ENCODE measurements at regions not wholly inside any gene's neighbourhood (a gene's known extent, or its start where the extent isn't known, plus 50 kb on each side); places are given as distances from the start of the nearest gene placed in this dataset.
"Not testable (repeated sequence)": the region's sequence is repeated elsewhere in the genome, so short reads cannot be mapped to it uniquely, and the experiment has no call there.

DNA sequence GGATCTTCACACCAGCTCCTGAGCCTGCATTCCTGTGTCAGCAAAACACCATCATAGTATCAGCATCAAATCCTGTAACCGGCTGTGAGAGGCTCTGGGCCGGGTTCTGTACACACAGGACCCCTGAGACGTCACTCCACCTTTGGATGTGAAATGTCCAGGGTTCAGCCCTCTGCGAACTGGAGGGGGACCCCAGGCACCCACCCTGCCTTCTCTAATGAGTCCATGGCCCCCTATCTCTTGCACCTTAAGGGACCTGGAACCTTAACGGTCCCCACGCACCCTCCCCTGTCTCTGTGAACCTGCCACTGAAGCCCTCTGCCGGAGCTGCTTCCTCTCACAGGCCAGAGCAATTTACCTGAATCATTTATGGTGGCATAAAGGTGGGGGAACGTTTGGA, 257.8 kb downstream of the NPHP4 start:
- DNase-seq, result no peak

DNA sequence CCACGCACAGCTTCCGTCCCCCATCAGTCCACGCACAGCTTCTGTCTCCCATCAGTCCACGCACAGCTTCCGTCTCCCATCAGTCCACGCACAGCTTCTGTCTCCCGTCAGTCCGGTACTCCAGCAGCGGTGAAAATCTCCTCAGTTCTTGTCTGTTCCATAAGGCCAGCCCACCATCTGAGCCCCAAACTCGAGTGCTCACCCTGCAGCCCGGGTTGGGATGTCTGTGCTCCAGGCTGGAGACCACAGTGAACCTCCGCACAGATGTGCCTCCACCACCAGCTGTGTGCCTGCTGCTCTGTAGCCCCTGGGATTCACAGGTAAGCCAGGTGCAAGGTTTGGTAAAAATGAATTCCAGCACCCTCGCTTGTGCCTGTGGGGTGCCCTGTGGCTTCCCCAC, 258.6 kb downstream of the NPHP4 start:
- no peak for DNase-seq

DNA sequence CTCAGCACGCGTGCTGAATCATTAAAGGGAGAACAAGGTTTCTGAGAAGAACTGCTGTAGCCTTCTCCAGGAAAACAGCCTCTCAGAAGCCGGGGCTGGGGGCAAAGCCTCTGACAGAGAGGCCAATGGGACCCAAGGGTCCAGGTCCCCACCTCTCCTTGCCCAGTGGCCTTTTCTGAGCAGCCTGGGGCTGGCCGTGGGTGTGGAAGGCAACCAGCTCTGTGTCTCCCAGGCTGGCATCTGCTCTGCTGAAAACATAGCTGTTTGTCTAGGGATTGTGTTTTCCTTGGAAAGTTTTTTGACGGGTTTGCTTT, 261.2 kb downstream of the NPHP4 start:
- DNase-seq, result no peak

DNA sequence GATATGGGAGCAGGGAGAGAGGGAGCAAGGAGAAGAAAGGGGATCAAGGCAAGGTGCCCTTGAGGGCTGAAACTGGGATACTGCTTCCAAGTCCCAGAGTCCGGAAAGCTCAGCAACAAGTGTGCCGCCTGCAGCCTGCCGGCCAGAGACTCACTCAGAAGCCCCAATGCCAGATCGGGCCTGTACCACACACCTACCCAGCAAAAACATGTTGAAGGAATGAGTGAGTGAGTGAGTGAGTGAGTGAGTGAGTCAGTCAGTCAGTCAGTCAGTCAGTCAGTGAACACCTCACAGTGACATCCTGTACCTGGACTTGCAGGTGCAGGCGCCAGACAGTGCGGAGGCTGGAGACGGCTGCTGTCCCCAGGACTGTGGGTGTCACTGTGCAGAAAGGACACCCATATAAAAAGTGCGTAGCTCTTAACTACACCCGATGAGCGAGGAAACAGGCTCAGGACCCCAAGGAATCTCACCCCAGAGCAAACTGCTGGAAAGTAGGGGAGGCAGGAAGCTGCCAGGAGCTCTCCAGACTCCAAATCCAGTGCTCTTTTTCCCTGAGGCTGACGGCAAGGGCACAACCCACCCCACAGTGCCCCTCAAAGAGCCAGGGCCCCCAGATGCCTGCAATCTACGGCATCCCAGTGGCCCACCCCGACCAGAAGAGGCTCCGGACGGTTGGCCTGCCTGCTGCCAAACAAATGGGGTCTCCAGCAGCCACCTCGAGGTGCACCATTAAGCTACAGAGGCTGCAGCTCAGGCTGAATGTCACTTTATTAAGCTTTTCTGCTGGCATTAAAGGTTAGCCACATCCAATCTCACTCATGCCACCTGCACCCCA, 261.7 kb downstream of the NPHP4 start:
- no peak for DNase-seq

DNA sequence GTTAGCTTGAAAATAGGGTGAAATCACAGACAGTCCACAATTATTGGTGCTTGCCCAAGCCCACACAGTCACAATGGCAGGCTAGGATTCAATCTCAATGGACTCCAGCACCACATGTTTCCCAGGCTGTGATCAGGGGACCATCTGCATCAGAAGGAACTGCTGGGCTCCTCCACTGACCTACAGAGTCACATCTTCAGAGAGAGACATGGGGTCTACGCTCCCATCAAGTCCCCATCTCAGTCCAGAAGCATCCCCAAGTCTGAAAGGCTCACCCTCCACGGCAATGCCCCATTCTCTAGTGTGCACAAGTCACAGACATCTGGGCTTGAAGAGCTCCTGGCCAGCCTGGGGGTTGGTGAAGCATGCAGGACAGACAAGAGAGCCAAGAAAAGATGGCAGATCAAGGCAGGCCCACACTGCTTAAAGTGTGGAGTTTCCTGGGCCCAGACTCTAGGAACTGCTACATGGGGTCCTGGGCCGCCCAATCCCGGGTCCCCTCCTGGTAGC, 262.5 kb downstream of the NPHP4 start:
- no peak for DNase-seq

DNA sequence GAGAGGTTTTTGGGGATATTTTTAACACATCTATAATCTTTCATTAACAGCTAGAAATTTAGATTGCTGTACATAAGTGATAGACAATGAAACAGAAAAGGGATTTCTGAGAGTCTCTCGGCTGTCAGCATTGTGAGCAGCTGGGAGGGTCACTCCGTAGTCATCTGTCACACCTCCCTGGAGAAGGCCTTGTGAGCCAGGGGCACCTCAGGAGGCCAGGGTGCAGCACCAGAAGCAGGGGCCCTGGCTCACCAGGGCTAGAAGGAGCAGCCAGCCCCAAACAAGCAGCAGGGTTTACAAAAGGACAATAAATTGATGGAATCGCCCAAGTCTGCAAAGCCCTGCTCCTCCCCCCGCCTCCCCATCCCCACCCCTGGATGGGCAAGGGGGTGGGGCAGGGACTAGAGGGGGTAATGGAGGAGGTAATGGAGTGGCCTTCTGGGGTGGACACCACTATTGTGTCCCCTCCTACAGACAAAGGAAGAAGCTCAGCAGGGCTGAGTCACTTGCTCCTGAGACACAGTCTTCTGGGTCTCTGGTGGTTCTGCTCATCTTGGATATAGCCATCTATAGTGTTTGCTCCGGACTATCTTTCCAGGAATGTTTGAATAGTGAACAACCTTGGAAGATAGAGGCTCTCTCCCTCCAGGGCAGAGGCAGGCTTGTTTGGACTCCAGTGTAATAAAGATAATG, 263.4 kb downstream of the NPHP4 start:
- no peak for DNase-seq

DNA sequence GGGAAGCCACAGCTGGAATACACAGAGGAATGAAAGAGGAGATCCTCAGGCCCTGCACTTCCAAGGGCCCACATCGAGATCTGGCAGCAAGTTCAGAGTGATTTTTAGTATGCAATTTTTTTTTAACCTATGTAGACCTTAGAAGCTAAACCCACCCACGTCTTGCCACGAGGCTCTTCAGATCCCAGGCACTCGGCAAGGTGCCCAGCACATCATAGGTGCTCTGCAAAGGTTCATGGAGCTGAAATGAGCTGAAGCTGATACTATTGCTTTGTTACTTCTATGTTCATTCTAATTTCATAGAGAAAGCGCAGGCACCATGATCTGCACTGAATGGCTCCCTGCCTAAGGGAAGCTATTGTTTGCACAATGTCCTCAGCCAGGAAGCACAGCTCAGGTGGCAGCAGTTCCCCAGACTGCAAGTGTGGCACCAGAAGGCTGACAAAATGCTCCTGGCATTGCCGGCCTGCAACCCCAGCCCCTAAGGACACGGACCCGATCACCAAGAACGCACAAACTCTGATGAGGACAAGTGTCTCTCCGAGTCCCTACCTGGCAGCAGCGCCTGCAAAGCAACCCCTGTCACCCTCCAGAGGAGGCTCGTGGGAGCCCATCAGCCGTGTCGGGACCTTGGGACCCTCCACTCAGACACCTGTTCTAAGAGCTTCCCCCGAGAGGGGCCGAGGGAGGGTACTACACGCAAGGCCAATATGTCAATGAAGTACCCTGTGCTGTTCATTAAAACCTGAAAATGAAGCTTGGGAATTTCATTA, 264.2 kb downstream of the NPHP4 start:
- peak in 2 of 51 donors; percentile 9 to 26 for DNase-seq

DNA sequence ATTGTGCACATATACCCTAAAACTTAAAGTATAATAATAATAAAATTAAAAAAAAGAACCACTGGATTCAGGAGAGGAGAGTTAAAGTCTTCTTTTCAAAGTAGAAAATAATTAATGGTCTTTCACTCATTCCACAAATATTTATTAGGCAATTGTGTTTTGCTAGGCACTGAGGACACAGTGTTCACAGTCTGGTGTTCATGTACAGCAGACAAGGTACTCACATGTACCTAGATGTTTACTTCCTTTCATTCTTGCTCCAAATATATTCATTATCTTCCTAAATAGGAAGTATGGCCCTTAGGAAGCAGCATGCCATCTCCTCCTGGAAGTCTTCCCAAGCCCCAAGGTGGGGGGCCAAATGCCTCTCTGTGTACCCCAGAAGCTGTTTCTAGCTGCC, 265.0 kb downstream of the NPHP4 start:
- DNase-seq, result no peak

DNA sequence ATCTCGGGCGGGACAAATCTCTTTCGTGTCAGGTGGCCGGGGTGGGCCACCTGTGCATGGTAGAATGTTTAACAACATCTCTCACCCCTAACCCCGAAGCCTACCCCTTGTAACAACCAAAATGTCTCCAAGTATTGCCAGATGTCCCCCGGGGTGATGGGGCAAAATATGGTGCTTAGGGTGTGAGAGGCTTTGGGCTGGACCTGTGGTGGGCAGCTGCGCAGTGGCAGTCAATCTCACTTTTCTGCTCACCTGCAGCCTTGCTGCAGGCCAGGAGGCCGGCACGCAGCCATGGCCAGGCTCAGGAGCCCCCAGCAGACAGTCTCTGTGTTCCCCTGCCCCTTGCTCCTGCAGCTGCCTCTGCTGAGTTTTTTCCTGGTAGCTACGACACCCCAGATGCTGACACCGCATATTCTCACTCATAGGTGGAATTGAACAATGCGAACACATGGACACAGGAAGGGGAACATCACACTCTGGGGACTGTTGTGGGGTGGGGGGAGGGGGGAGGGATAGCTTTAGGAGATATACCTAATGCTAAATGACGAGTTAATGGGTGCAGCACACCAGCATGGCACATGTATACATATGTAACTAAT, 265.5 kb downstream of the NPHP4 start:
- DNase-seq, result not testable (repeated sequence)

DNA sequence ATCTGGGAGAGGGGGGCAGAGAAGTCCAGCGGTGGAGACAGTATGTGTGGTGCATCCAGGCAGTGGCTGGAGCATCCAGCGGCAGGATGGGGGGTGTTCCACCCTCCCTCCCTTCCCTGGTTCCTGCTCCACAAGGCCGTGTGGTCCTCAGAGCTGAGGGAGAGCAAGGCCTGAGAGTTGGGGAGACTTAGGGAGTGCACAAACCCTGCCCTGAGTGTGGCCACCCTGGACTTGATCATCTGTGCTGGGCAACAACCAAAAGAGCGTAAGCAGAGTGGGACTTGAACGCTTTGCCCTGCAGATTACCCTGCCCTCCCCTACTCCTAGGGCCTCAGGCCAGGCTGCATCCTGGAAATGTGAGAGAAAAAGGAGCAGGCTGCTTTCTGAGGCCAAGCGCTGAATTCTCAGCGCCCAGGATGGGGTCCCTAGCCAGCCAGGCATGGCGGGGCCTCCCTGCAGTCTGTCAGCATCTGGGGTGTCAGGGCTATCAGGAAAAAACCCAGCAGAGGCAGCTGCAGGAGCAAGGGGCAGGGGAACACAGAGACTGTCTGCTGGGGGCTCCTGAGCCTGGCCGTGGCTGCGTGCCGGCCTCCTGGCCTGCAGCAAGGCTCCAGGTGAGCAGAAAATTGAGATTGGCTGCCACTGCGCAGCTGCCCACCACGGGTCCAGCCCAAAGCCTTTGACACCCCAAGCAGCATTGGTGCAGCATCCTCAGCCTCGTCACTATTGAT, 266.2 kb downstream of the NPHP4 start:
- no peak for DNase-seq

DNA sequence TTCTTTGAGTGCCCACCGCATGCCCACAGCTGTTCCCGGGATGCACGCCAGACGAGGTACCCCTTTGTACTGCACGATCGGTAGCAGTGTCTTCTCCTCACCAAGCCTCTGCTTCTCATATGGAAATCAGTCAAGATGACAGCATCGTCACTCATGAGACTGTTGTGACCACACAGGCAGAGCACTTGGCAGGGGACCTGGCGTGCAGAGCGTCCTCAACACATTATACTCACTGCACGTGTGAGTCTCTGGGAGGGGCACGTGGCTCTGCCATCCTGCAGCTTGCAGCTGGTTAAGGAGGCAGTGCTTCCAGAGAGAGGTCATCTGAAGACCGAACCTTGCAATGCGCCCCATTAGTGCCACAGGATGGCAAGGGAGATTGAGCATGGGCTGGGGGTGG, 266.8 kb downstream of the NPHP4 start:
- DNase-seq, result no peak

DNA sequence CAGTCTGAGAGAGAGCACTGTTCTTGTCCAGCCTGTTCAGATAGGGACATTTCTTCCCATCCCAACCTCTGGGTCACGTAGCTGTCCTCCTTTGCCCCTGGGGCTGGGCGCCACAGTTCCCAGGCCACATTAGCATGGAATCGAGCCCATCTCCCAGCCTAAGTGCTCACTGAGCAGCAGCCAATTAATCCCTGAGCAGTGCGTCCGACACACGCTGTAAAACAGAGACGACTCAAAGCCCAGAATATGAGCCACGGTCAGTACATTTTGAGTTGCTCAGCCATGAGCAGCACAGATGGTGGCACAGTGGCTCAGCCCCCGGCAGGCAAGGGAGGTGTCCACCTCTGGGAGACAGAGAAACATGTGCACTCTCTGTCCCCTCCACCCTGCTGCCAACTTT, 267.4 kb downstream of the NPHP4 start:
- no peak for DNase-seq

DNA sequence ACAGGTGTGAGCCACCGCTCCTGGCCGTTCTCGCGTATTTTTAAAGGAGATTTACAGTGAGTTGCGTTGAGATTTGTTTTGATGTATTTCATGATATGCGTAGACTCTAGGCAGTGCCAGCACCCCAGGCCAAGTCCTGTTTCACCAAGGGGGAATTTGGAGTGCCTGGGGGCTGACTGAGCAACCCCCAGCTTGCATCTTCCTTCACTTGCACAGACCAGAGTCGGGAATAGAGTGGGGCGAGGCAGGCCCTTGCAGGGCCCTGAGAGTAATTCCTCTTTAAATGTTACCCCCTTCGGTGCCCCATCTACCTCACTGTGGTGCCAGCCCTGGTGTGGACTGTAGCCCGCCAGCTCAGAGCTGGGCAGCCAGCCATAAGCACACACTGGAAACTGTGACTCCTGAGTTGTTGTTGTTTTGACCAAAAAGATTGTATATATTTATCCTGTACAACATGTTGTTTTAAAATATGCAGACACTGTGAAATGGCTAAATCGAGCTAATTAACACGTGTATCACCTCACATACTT, 269.5 kb downstream of the NPHP4 start:
- peak in 1 of 51 donors; percentile 6 for DNase-seq

DNA sequence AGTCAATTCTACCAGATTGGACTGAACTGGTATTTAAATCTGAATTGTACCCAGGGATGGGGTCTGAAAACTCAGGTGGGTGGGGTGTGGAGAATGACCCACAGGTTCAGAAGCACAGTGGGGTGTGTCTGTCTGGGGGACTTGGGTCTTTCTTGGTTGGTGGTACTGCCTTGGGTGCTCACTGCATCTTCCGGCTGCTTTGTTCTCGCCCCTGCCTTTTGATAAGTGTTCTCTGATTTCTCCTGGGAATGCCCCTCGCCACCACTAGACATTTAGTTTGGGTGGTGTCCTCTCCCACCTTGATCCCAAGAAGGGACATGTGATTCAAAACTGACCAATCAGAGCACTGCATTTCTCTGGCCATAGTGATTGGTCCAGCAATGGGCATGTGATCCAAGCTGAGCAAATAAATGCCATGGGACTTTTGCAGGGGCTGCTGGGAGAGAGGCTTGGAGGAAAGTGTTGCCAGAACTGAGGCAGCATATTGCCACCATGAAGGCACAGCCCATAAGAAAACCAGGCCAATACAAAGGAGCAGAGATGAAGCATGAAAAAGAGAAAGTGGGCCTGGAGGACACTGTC, 270.5 kb downstream of the NPHP4 start:
- DNase-seq, result no peak

DNA sequence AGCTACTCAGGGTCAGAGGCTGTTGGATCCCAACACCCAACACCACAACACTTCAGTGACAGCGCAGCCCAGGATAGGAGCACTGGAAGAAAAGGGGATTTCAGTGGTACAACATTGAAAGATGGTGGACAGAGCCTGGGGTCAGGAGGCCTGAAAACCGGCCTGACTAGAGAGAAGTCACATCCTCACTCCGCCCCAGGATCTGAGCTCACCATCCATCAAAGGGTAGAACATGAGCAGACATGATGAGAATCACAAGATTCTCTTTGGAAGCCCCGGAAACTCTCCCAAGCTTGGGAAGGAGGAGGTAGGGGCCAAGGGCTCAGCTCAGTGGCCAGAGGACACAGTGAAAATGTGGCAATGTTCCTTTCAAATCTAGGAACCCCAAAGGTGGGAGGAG, 271.3 kb downstream of the NPHP4 start:
- no peak for DNase-seq

DNA sequence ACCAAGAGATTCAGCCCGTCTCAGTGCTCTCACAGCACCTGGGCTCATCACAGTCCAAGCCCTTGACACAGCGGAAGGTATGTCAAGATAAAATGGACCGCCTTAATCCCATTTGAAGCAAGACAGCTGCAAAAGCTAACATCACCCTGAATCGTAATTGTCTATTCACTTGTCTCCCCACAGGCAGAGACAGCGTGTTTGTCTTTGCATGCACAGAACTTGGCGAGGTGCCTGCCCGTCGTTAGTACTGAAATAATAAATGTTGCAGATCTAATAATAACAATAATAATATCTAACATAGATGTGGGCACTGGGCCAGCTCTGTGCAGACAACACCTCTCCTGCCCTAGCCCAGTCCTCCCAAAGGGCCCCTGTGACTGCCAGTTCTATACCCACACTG, 271.7 kb downstream of the NPHP4 start:
- no peak for DNase-seq

DNA sequence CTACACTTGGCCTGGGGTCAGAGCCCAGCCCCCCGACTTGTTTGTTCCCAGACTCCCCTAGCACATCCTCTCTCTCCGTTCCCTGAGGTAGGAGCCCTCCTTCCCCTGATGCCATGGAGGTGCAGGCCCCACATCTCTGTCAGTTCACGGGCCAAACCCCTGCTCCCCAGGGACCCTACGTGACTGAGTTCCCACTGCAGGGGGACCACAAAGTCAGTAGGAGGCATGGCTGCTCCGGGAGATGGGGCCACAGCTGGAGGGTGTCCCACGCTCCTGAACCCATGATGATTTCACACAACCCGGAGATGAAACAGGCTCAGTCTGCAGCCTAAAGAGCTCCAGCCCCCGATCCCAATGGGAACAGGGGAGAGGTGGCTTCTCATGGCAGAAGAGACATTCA, 272.2 kb downstream of the NPHP4 start:
- no peak for DNase-seq

DNA sequence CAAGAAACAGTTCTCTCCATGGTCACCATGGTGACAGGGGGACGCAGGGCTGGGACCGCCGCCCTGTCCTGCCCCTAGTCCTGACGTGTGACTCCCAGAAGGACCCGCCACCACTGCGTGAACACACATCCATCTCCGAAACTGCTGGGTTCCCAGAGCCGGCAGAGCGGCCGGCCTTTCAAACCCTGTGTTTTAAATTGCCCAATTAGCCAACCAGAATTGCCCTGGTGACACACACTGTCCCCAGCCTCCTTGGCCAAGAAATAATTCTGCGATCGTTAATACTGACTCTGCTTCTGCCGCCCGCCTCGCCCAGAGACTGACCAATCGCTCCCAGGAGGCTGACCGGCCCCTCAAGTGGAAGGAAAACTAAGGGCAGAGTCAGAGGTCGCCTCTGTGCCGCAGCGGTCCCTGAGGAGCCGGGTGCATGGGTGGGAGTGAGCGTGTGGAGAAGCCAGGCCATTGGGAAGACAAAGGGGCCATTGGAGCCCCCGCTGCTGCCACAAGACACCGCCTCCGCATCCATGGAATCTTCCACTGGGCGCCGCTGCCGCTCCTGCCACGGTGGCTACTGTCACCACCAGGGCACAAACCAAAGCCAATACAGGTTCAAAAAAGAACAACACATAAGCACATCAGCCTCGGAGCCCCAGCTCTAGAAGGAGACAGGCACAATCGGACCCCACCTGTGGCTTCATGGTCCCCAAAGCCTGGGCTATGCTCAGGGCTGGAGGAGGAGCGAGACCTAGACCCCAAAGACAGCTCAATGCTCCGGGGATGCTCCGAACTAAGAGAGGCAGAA, 273.2 kb downstream of the NPHP4 start:
- peak in 4 of 51 donors; percentile 5 to 19 (median 13) for DNase-seq

DNA sequence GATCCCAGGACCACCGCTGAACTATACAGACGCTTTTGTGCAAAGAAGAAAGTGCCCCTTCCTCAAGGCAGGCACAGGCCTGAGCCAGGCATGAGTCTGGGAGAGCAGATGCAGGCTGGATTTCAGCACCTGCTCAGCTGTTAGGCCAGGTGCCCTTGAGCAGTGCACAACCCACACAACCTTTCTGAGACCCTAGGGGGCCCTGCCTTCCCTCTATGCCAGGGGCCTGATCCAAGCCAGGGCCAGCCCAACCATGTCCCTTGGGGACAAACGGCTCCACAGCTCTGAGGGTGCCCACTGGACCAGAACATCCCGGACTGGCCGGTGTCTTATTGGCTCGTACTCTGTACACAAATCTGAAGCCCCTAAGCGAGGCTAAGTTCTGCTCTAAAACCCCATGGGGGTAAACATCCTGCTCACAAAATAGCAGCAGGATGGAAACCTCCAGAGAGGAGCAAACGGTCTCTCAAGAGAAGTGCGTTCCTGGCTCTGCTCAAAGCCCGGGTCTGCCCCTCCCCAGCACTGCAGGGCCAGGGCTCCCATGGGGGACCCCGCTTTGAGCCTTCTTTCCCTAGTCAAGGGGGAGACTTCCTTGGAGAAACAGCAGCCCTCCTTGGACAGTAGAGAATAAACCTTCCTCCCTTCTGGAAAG, 275.1 kb downstream of the NPHP4 start:
- DNase-seq, result no peak

All from hypothalamus (tissue), 51 donors.